GM18499 (cell line): ENCODE measurements at regions not wholly inside any gene's neighbourhood (a gene's known extent, or its start where the extent isn't known, plus 50 kb on each side); places are given as distances from the start of the nearest gene placed in this dataset.

Experiments used
- ATAC-seq: cut with Tn5 transposase; IDR thresholded peaks from one replicate; pipeline ENCODE4 v1.9.1; 2021; ENCODE audit warnings: moderate number of reproducible peaks; ENCODE audit not compliant: insufficient read depth, unreplicated experiment

DNA sequence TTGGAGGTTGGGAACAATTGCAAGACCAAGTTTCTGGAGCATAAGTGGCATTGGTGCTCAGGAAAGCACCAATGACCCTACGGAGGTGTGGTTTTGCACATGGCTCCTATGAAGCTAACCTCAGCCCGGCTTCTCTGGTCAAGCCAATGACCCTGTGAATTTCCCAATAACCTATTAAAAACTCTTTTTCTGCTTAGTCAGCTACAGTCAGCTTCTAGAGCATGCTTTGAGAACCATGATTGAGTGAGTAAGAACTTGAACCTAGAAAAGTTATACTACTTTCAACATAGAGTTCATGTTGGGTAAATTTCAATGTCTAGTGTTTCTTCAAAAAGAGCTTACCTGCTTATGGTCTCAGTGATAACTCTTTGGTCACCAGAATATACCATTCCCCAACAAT is 163.2 kb downstream of the RSL24D1 start:
- no peak for ATAC-seq

DNA sequence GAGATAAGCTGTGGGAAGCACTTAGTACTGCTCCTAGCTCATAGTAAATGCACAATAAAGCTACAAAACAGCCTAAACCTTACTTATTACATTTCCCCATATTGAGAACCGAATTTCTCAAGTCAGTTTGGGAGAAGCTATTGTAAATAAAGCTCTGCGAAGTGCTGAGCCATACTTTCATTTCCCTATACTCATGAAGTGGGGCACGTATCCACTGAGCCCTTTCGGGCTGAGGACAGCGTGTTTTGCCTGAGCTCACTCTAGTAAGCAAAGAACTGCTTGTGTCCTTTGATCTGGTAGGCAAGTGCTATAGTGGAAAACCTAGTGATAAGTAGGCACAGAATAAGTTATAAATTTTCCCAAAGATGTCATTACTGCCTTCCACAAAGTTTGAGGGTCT is 165.0 kb downstream of the RSL24D1 start:
- ATAC-seq, result no peak

DNA sequence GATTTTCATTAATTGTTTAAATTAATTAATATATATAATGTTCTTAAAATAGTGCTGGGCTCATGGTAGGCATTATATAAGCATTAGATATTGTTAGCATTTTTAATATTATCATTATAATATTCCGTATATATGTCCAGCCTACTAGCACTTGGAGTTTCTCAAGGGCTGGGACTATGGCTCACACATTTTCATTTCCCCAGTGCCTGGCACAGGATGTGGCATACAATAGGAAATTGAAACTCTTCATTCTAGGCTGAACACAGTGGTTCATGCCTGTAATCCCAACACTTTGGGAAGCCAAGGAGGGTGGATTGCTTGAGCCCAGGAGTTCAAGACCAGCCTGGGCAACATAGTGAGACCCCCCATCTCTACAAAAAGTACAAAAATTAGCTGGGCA is 170.4 kb downstream of the RSL24D1 start:
- ATAC-seq, result no peak

DNA sequence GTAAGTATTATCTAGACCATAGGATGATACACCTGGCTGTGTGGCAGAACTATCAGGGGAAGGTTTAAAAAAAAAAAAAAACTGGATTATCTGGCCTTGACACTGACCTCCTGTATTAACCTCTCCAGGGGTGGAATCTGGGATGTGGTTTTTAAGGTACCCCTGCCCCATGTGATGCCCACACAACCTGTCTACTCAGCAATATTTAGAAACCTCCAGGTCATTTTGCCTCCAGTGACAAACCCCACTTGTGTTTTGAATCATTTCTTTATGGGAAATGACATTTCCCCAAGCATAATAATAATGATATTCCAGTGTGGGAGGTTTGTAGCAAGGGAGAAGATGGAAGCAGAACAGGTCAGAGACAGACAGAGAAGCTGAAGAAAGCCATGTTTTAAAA is 179.1 kb downstream of the RSL24D1 start:
- no peak for ATAC-seq

DNA sequence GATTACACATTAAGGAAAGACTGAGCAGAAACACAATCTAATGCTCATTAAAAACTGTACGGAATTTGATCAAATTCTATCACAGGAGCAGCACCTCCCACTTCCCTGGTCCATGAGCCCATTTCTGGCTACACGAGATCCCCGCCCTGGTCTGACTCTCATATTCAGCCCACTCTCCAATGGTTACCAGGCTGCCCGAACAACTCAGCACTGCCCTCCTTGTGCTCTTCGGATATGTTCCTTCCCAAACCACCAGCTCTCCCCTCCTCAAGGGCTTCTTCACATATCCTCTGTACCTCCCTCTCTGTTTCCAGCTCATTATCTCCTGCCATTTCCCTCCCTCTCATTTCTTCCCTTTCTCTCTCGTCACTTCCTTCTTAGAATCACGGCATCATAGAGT is 180.5 kb downstream of the RSL24D1 start:
- ATAC-seq, result no peak

DNA sequence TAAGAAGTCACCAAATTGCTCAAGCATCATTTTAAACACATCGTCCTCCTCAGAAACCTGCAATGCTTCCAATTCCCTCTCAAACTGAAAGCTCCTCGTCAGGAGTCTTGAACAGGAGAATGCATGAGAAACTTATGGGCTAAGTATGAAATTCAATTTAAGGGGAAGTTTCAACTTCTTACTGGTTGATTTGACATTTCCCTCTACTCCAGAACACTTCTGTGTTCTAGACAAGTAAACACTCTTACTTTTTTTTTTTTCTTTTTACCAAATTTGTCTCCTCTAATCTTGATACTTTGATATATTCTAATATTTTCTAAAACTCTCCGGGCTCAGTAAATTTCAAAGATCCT is 181.7 kb downstream of the RSL24D1 start:
- no peak for ATAC-seq

DNA sequence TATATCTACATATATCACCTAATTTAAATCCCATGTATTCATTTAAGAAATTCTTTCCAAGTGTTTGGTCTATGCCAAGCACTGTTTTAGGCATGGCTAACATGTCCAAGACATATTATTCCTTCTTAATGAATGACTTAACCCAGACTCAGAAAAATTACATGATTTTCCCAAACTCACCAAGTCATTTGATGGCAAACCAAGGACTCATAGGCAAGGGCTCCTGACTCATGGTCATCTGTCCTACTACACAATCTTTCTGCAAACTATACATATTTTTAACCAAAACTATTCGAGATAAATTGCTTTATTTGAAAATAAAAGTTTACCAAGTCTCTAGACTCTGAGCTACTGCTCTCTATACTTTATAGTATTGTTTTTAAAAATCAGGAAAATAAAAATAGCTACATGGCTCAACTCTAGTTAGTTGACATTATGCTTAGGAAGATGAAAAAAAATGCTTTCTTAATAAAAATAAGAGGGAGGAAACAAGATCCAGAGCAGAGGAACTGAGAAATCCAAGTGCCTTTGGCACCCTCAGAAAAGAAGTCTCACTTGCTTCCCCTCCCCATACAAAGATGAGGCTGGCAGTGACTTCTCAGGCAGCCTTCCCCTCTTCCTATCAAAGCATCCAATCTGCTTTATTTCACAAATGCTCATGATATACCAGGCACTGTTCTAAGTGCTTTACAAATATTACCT is 182.2 kb downstream of the RSL24D1 start:
- no peak for ATAC-seq

DNA sequence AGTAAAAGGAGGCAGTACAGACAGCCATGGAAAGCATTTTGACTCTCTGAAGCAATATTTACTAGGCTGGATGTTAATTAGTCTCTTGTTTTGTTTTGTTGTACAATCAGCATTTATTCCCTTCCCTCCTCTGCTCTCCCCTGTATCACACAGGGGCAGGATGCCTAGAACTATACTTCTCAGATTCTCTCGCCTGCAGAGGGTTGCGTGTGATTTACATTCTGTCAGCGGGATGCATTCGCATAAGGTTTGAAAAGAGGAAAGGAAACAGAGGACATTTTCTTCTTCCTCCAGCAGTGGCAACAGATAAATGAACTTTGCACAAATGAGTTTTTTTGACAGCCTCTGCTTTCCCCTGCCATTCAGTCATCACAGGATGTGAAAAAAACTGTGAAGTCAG is 188.3 kb downstream of the RSL24D1 start:
- ATAC-seq, result no peak

DNA sequence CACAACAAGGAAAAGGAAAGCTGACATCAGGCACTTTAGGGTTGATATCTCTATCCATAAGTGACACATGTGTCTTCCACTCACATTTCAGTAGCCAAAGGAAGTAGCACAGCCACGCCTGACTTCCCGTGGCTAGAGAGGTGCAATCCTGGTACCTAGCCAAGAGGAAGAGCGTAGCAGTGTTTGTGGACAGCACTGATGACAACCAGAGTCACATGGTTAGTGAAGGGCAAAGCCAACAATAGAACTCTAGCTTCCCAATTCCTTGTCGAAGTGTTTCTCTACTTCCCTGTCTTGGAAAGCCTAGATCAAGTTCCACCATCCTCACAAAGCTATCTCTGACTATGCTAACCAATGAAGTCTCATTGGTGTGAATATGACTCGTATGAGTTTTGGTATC is 189.2 kb downstream of the RSL24D1 start:
- ATAC-seq, result no peak

DNA sequence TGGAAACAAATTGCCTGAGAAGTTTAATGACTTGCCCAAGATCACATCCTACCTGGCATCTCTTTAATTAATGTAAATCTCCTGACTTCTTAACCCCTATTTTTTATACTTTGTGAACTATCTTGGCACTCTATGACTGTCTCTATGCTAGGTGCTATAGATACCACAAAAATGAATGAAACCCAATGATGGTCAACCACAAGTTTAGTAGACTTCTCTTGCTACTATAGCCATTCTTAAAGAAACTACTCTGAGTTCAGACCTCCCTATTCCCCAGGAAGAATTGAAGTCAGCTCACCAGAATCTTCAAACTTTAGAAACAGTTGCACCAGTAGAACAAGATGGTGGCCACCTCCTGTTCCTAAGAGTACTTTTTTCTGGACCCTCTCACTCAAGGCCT is 191.1 kb downstream of the RSL24D1 start:
- ATAC-seq, result no peak

DNA sequence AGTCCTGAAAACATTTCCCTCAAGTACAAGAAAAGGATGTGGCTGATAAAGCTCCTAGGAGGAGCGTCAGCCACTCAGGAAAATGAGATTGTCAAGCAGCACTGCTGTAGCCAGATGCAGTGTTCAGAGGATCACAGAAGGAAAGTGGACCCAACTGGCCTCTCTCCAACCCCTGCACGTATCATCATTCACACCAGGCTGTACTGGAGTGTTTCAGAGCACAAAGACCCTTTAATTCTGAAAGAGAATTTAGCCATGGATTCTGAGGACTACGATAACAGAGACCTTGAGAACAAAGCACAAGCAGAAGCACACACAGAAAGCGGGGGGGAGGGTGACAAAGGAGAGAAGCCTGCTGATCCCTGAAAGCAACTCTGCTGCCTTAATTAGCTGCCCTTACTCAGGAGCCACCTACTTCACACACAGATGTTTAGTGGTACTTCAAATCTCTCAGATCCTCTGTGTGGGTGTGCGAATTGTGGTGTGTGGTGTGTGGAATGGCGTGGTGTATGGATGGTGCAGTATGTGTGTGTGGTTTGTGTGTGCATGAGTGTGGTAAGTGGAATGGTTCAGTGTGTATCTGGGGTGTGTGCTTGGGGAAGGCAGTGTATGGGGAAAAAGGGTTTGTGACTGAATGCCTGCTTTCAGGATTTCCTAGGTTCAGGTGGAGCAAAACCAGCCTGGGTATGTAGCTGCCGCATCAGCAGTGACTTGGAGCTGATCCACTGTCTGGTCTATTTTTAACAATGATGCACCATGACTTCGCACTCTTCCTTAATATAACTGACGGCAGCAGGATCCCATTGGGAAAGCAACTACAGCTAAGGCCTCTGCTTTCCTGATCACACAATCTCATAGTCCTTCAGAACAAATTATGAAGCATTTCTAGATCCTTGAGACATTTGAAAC is 192.5 kb downstream of the RSL24D1 start:
- no peak for ATAC-seq

DNA sequence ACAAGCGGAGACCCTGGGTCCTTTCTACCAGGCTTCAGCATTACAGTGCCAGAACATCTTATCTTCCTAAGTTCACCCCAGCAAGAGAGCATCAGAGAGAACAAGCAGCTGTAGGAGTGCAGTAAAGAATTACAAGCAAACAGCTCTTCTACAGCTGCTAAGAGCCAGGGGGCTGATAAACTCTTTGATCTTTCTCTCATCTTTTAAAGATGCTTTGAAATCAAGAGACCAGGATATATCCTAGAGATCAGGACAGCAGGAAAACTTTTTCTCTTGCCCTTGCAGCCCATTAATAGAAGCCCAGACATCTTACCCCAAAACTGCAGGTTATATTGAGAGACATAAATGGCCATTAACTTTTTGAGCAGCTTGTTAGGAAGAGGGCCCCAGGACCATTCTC is 198.1 kb downstream of the RSL24D1 start:
- ATAC-seq, result no peak

DNA sequence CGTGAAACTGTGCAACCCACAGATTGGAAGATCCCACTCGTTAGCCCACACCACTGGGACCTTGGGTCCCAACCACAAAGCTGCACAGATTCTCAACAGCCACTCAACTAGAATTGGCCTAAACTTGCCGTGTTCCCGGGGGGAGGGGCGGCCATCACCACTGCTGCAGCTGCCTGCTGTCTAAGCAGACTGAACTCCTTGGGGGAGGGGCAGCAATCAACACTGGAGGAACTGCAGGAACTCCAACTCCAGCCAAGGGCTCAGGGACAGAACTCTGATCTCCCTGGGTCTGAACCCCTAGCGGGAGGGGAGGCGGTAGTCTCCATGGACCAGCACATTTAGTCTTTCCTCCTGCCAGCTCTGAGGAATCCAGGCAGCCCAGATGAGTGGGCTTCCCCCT is 205.9 kb downstream of the RSL24D1 start:
- ATAC-seq, result no peak

DNA sequence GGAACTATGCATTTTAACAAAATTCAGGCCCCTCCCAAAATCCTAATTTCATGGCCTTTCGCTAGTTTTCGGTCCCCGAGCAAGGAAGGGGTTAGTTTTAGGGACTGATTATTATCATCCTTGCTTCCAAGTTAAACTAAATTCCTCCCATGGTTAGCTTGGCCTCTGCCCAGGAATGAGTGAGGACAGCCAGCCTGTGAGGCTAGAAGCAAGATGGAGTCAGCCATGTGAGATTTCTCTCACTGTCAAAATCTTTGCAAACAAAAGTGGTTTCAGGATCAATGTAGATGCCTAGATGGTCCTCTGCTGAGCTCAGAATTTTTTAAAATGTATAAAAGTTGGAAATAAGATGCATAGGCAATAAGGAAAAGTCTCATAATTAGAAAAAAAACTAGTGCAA is 208.9 kb downstream of the RSL24D1 start:
- ATAC-seq, result no peak

DNA sequence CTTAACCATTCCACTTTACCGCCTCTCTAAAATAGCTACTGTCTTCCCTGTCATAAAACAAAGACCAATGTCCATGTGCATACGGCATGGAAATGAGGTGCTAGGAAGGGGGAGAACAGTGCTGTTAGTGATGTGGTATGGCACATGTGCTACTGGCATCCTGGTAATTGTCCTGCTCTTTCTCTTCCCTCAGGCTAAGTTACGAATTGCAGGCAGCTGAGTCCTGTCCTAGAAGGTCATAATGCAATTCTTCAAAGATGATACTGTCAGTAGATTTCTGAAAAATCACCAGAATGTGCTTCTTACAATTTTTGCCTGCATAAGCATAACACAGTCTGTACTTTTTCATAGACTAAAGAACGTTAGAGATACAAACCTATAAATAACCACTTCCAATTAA is 216.8 kb downstream of the RSL24D1 start:
- no peak for ATAC-seq

DNA sequence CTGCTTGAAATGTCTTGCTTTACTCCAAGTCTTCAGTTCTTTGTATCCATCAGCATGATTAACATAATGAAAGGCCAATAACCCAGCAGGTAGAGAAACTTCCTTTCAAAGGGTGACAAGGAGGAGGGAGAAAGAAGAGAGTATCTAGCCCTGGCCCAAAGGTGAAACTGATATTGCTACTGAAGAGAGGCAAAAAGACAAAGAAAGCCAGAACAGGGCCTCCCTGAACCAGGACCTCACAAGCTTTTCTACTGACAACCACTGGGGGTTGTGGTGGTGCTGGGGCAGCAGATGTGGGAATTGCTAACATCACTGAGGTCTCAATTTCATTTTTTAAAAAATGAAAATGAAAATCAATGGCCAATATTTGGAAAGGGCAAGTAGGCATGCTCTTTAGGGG is 234.1 kb downstream of the RSL24D1 start:
- no peak for ATAC-seq

DNA sequence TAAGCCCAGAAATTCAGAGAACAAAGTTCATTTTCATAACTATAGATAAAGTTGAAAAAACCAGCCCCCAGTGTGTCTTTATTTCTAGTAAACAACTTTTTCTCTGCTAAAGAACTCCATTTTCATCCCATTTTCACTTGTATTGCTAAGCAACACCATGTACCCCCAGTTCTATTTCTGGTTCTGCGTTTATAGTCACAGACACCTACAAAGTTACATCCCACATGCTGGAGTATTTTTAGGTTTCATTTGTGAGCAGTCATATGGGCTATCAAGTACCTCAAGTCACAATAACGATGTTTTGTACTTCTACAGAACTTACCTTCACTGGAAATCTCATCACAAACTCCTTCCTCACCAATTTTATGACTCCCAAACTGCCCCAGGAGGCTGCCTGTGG is 236.5 kb downstream of the RSL24D1 start:
- ATAC-seq, result no peak

DNA sequence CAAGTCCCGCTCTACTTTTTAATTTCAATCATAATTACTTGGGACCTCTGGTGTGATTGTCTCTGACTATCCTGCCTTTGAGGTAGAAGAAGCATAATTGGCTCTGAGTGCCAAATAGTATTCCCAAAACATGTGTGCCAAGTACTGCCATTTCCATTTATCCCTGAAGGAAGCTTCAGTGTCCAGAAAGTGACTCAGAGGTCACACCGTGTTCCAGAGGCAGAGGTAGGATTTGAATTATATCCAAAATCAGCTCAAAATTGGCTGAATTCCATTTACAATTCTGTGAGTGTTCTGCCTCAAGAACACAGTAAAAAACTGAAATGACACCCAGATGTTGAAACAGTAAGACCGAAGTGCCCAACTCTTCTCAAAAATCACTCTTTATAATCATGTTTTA is 255.3 kb downstream of the RSL24D1 start:
- no peak for ATAC-seq

DNA sequence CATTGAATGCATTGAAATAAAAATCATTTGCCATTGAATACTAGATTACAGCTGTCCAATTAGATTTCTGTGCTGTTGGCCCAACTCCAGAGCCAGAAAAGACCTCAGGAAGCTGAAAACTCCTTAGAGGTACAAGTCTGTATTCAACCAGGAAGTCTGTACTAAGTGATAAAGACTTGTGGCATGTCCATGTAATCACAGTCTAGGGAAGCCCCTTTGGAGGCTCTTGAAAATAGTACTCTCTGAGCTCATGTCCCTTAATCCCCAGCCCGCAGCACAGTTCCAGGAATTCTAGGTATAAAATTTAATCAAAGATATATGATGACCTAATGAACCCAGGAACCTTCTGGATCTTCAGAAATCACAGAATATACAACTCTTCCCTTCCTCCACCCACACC is 279.4 kb downstream of the RSL24D1 start:
- no peak for ATAC-seq

DNA sequence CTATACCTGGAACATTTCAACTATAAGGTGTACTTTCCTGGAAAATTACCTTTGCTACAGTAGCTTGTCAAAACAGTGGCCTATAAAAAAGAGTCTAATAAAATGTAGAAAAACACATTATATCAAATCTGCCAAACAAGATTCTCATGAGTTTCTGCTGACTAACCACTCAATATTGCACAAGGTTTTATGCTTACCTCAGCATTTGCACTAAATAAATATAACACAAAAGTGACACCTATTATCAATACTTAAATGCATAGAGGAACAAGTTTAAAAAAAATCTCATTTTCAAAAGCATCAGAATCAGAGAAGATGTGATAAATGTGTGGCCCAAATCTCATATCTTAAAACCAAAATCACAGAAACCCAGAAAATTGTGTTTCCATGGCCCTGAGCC is 281.4 kb downstream of the RSL24D1 start:
- no peak for ATAC-seq

DNA sequence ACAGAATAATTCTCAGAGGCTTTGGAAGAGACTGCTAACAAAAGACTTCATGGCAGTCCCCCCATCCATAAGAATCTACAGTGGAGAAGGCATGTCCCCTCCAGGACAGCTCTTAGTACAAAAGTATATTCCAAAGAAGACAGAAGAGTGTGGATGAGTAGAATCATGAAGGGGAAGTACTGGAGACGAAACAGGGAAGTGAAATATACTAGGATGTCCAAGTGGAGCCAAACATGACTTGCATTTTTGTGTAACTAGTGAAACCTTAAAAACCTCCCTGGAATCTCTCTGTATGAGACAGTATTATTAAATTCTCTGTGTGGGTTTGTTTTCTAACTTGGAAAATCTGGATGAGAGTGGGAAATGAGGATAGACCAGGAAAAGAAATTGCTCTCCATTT is 312.4 kb downstream of the RSL24D1 start:
- no peak for ATAC-seq

DNA sequence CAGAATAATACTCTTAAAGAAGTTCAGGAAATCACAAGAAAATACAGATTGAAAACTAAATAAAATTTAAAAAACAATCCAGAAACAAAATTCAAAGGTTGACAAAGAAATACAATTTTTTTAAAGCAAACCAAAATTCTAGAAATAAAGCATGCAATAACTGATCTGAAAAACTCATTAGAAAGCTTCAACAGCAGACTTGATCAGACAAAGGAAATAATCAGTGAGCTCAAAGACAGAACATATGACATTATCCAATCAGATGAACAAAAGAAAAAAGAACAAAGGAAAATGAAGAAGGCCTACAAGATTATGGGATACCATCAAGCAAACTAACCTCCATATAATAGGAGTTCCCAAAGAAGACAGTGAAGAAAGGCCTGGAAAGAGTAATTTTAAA is 336.8 kb downstream of the RSL24D1 start:
- ATAC-seq, result no peak
